ENCODE measurements at regions not wholly inside any gene's neighbourhood (a gene's known extent, or its start where the extent isn't known, plus 50 kb on each side); places are given as distances from the start of the nearest gene placed in this dataset.

DNA sequence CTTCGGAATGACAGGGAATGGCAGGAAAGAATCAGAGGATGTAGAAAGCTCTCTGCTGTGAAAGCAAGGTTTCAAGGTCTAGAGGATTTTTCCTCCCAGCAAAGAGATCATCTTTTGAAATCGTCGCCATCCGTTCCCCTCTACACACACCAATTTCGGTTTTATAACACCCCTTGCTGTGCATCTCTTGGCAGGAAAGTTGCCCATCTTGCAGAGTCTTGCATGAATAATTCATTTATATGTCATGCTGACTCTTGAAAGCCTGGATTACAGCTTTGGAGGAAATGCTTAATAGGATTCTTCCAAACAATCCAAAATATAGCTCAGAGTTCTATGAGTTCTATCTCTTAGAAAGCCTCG lies 262.7 kb downstream of the CHL1 start:
- DNase-seq (ENCODE audit: low read depth): no peak

DNA sequence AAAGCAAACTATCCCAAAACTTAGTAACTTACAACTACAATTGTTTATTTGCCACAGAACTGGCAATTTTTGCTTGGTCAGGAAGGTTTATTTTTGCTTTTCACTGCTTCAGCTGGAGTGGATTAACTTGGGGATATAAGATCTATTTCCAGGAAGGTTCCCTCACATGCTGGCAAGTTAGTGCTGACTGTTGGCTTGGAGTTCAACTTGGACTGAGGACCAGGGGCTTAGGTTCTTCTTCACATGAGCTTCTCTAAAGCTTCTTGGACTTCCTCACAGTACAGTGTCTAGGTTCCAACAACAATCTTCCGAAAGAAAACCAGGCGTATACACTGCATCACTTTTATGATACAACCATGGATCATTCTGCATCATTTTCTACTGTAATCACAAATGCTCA lies 264.4 kb downstream of the CHL1 start:
- DNase-seq (ENCODE audit: low read depth): no peak

DNA sequence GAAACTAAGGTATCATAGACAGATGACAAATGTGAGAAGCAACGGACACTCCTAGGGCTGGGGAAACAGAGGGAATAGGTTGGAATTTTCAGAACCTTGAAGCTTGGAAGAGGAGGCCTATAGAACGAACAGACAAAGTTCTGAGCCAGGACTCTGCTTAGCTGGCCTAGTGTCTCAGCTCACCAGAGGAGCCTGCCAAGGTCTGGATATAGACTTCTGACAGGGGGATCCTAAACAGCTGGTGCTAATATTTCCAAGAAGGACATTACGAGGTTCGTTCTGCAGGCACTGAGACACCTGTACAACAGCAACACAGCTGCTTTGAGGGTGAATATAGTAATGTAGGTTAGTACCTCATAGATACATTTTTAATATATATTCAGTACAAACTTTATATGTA lies 266.3 kb downstream of the CHL1 start:
- no peak for DNase-seq (ENCODE audit: low read depth)

DNA sequence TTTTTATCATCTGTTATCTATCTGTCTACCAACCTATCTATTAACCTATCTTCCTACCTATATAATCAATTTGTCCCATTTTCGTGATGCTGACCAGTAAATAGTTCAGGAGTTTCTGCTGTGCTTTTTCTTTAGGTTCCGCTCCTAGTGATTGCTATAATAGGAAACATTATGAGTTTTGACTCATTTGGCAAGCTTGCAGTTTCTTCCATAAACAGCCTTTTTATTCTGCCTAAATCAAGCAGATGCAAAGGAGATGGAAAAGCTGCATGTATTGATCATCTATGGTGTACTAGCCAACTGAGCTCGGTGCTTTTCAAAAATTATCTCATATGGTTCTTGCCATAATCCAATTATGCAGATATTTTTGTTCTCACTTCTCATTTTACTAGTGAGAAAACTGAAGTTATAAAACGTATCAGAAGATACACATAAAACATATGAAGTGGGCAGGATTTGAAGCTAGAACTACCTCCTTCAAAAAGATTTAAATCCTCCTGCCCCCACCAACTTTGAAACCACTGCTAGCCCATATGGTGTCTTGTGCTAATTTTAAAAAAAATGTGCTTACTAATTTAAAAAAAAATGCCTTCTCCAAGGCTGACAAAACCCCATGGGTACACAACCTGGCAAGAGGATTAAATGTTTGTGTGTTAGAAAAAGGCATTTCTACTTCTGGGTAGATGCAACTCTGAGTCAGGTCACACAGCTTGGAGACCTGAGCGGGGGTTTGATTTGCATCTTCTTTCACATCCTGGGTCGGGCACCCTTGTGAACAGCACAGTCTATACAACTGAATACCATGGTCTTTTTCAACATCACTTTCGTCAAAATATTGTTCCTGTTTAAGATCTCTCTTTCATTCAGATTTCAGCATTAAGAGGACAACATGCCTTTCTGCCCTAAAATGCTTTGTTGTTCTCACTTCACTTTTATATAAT lies 267.0 kb downstream of the CHL1 start:
- no peak for DNase-seq (ENCODE audit: low read depth)

DNA sequence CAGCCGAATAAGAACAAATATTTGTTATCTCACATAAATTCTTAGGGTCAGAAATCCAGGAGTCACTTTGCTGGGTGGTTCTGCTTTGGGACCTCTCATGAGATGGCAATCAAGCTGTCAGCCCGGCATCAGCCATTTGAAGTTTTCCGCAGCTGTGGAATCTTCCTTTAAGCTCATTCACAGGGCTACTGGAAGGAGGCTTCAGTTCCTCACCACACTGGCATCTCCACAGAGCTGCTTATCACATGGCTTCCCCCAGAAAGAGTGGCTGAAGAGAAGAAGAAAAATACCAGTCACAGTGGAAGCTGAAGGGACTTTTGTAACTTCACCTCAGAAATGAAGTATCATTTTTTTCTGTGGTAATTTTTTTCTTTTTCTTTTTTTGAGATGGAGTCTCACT lies 267.7 kb downstream of the CHL1 start:
- no peak for DNase-seq (ENCODE audit: low read depth)

DNA sequence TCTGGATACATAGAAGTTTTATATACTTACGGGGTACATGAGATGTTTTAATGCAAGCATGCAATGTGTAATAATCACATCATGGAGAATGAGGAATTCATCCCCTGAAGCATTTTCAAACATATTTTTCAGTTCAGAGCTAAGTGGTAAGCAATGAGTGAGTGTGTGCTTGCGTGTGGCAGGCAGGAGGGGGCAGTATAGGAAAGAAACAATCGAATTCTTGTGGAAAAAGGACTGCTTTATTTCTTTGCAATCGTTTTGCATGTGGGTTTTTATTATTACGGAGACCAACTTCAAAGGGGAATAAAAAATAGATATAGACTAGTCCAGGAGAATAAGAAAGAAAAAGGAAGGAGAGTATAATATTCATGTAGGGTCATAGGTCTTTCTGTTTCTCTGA lies 271.6 kb downstream of the CHL1 start:
- DNase-seq (ENCODE audit: low read depth): no peak

DNA sequence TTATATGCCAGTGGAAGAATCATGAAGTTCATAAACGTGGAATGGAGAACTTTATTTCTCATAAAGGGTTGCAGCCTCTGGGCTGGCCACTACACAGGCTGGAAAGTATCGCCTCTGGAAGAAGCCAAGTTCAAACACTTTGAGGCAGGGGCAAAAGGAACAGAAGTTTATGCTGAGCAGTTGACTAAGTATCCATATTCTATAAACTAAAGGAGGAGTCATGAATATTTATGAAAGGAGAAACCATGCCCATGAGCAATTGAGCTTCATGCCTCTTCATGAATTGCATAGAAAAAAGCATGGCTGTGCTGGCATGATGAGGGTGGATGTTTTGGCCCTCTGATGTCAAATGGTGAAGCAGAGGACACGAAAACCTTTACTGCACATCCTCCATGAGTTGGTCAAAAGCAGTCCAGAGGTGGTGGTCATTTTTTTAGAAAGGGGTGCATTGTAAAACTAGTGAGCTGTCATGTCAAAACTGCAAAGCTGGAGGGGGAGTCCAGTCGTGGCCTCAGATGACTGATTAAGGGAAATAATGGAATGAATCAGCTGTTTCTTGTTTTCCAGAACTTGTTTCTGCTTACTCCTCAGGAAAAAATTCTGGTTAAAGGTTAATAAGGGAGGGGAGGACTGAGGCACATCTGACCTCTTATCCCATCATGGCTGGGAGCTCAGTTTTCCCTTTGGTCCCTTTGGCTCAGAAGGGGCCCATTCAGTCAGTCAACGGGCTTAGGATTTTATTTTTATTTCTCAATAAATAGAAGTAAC lies 276.7 kb downstream of the CHL1 start:
- no peak for DNase-seq (ENCODE audit: low read depth)

DNA sequence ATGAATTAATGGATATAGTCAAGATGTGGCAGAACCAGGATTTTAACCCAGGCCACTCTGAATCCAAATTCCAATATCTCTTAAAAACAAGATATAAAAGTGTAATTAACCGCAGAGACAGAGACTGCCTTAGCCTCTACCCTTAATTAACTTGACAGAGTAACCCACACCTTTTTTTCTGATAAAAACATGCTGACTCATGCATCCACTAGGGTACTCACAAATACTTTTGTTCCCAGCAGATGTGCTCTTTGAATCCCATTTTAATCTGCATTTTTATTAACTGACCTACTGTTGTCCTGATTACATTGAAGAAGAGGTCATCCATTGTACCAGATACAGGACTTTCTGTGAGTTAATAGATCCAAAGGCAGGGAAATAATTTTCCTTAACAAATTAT lies 278.3 kb downstream of the CHL1 start:
- DNase-seq (ENCODE audit: low read depth): no peak

DNA sequence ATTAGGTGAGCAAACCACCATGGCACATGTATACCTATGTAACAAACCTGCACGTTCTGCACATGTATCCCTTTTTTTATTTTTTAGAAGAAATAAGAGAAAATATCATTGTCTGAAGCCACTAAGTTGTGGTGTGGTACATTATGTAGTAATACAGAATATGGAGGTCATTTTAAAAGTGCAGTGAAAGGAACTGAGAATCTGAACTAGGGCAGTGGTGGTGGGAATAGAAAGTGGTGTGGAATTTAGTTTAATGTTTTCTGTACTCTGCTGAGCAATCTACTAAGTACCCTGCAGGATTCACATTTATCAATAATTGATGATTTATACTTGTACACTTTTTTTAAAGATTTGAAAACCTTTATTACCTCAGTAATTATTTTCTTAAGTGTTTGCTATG lies 283.5 kb downstream of the CHL1 start:
- no peak for DNase-seq (ENCODE audit: low read depth)

DNA sequence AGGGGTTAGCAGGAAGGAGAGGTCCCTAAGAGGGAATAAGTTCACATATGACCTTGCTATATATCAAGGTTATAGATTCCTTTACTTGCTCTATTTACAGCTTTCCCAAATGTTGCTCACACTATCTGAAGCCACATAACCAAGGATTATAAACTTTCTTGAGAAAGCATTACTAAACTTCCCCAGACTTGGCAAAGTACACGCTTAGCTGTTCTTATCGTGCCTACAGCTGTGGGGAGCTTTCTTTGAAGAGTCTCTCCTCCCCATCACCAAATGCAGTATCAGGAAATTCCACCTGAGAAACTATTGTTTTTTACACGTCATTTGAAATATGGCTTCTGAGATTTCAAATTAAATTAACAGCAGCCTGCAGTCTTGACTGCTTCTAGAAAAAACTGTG lies 284.5 kb downstream of the CHL1 start:
- no peak for DNase-seq (ENCODE audit: low read depth)

DNA sequence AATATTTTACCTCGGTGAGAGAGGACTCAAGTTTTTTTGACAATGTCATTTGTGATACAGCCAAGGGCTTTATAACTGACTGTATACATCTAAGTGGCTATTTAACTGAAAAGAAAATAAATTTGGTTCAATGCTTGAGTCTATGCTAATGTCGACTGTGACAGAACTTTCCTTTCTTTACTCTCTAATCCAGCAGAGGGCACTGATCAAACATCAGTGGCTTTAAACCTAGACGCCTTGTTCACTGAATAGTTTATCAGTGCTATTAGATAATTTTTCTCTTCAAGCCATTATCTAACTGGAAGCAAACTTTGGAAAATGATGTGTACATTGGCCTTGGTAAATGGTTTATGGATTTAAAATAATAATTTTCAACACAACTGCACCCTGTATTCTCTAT lies 285.1 kb downstream of the CHL1 start:
- no peak for DNase-seq (ENCODE audit: low read depth)

DNA sequence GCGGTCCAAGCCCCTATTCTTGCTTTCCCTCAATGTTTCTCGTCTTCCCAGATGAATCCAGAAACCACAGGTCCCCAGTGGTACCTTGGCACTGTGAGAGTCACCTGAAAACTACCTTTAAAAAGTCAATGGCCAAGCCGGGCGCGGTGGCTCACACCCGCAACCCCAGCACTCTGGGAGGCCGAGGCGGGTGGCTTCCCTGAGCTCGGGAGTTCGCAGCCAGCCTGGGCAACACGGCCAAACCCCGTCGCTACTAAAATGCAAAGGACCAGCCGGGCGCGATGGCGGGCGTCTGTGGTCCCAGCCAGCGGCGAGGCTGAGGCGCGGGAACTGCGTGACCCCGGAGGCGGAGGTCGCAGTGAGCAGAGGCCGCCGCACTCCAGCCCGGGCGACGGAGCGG lies 285.9 kb downstream of the CHL1 start:
- DNase-seq (ENCODE audit: low read depth): no peak

DNA sequence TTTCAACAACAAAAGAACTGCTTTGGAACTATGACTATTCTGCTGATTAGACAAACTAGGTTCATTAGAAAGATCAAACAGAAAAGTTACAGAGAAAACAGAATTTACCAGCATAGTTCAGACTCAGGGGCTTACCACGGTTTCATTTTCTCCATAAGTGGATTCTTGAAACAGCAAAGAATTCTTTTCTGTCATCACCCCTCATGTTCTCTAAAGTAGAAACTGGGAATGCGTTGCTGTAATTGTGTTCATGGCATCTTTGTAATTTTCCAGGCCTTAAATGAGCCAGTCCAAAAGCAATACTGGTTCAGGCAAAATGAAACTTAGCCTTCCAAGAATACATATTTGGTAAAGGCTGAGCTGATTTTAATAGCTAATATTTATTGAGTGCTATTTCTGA lies 287.8 kb downstream of the CHL1 start:
- no peak for DNase-seq (ENCODE audit: low read depth)

DNA sequence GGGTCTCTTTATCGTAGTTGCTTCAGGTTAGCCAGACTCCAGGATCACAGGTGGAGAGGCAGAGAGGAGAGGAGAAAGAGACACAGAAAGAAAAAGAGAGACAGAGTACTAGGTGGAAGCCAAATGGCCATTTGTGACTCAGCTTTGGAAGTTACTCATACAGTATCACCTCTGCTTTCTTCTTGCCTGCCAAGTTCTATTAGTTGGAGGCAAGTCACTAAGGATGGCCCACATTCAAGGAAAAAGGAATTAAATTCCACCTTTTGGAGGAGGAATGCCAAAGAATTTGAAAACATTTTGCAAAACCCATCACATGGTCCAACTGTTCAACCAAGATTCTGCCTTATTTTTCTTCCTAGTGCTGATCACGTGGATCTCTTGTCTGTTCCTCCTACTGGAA lies 291.1 kb downstream of the CHL1 start:
- DNase-seq (ENCODE audit: low read depth): no peak

DNA sequence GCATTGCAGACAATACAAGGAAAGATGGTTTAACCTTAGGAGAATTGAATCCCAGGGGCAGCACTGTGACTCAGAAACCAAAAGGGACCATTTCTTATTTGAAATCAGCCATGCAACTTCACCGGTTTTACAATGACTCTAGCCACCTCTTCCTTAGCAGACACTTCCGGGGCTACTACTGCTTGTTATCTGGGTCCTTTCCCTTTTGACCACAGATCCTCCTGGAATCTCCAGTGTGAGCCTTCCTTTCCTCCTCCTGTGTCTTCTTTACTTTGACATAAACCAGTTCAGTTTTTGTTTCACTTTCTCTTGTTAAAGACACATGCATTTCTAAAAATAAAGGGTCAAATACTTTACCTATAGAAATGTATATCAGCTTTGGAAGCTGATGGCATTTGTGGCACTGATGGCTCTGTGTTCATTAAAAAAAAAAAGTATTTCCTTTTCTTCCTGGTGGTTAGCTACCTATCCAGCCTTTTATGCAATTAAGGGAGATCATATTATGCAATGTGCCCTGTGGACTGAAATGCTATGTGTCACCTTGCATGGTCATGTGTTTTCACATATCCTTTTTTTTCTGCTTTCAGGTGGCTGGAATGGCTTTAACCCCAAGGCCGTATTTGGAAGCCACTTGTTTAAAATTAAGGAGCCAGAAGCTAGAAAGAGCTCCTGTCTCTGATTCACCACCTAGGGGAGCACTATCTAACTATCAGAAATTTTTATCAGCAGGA lies 296.2 kb downstream of the CHL1 start:
- no peak for DNase-seq (ENCODE audit: low read depth)

DNA sequence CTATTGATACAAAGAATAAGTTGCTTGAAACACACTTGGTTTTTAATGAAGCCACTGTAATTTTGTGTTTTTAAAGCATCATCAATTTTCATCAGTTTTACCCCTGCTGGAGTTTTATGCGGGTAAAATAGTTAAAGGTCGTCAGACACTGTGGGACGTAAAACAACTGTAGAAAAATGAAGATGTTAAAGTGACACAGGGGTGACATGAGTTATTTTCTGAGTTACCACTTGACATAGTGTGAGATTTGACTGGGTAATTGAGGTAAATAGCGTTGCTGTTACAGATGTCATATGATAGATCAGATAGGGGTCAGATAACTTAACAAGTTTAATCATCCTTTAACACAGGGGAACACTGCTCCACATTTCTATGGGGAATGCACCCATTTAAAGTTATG lies 297.6 kb downstream of the CHL1 start:
- DNase-seq (ENCODE audit: low read depth): no peak

DNA sequence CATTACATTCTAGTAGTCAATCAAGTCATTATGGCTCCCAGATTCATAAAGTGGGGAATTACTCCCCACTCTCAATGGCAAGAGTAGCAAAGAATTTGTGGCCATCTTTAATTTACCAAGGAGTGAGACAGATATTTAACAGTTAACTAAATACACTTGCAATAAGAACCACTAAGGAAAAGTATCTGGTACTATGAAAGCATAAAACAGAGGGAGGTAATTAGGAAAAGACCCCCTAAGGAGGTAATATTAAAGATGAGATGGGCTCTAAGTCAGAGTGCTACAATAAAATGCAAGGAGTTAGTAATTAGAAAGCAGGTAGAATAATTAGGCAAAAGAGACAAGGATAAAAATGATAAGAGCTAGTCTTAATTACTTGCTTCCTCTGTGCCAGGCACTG lies 301.9 kb downstream of the CHL1 start:
- no peak for DNase-seq (ENCODE audit: low read depth)

DNA sequence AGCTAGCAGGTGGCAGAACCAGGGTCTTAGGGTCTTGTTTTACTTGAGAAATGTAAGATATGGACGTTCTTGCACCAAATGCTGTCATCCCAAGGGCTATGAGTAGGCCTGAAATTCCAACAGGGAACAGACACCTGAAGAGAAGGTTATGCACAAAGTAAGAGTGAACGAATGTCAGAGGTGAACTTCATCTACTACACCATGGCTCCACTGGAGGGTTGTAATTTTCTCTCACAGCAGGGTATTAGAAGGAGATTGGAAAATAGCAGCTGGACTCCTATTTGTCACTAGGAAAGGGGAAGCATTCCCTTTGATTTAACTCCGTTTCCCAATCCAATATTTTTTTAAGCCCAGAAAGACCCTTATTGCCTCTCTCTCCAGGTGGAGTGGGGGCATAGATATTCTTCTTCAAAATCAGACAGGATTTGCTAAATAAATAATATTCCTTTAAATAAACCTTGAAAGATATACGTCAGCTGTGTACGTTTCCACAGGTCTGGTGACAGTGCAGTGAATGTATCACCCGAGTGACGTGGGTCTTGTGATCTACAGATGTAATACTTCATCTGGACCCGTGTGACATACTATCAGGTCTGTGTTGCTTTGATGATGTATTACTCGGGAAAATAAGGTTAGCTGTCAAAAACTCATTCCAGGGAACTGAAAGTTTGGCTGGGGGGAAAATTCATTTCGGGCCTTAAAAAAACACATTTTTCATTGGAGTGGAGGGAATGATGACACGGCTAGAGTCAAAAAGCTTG lies 302.6 kb downstream of the CHL1 start:
- DNase-seq (ENCODE audit: low read depth): no peak

DNA sequence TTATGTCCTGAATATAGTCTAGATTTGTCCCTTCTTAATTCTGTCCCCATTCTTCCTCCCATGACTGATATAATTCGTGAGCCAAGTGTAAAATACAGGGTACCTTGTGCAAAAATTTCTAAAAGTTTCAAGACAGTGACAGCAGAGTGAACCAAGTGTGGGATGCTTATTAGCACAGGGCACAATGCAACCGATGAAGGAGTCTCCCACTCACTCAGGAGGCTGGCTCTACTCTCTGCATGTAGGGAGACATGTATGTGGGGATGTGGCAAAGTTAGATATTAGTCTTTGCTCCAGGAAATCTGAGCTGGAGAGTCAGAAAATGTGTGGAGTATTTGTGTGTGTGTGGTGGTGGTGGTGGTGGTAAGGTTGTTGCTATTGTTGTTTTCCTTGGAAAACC lies 305.9 kb downstream of the CHL1 start:
- no peak for DNase-seq (ENCODE audit: low read depth)

DNA sequence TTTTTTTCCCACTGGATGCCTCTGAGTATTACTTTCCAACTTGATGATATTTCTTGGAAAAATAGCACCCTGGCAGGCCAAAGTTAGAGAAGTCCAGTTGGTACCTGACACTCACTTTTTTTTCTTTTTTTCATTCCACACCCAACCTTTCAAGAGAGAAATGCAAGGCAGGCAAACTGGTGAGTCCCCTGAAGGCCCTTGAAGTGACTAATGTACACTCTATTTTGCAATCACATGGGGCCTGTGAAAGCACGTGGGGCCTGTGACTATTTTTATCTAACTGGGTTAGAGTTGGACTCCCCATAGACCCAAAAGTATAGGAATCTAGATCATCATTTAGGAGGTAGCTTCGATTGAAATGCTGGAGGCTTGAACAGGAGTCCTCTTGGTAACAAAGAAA lies 316.7 kb downstream of the CHL1 start:
- DNase-seq (ENCODE audit: low read depth): no peak

DNA sequence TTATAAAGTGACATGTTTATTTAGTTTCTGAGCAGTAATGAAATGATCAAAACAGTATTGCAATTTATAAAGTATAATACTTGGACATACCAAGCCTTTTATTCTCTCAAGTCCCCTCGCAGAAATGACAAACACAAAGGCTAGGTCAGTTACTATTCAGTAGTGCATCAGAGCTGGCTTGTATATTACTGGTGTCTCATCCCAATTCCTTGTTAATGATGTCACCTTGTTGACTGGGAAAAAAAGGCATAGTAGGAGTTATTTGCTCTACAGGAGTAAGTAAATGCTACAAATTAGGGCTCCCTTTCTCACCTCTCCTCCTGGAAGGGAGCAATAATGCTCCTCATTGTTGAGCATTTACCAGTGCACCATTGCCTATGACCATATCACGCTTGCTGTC lies 317.6 kb downstream of the CHL1 start:
- no peak for DNase-seq (ENCODE audit: low read depth)

DNA sequence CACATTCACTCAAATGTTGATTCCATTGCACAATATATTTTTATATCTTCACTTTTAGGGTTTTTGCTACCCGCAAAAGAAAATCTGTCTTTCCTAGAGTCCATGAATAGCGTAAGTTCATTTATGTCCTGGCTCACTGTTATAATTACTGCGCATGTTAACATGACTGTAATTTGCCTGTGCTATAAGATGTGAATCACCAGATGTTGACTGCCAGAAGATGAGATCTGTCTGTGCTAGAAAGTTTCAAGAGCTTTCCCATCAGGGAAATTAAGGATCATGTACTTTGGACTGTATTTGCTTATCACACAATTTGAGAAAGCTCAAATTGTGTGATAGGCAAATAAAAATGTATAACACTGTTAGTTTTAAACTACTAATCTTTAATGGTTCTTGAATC lies 322.5 kb downstream of the CHL1 start:
- no peak for DNase-seq (ENCODE audit: low read depth)
